ENCODE measurements at regions not wholly inside any gene's neighbourhood (a gene's known extent, or its start where the extent isn't known, plus 50 kb on each side); places are given as distances from the start of the nearest gene placed in this dataset.
A peak's percentile ranks its signal among the peaks of the same experiment; 100 is the strongest.

DNA sequence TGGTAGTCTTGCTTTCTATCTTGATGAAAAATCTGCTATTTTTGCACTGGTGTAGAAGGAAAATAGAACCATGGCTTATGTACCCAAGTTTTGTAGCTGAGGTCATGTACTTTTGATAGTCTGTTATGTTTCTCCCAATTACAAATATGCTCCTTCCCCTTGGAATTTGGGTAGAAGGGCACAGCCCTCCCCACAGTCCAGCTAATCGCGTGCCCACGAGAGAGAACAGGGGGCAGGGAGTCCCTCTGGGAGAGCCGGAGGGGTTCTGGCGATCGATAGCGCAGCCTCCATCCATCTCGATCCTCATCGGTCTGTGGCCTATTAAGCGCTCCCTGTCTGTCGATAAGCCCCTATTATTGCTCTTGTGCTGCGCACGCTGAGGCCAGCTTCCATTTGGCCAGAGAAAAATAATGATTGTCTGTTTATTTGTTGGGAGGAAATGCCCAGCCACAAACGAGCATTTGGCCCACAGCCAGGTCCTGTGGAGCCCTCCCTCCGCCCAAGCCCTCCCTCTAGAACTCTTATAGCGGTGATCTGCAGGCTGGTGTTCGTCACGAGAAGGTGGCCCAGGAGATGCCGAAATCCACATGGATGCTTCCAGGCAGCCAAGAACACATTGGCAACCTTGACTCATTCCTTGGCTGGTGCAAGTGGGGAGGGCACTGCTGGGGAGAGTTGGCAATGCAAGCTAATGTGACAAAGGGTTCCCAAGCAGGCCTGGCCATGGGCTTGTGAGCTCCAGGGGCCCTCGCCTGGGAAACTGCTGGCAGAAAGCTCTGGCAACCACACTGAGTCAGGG, 134.7 kb upstream of the TNR start:
- TF ChIP-seq, protein P1, sequence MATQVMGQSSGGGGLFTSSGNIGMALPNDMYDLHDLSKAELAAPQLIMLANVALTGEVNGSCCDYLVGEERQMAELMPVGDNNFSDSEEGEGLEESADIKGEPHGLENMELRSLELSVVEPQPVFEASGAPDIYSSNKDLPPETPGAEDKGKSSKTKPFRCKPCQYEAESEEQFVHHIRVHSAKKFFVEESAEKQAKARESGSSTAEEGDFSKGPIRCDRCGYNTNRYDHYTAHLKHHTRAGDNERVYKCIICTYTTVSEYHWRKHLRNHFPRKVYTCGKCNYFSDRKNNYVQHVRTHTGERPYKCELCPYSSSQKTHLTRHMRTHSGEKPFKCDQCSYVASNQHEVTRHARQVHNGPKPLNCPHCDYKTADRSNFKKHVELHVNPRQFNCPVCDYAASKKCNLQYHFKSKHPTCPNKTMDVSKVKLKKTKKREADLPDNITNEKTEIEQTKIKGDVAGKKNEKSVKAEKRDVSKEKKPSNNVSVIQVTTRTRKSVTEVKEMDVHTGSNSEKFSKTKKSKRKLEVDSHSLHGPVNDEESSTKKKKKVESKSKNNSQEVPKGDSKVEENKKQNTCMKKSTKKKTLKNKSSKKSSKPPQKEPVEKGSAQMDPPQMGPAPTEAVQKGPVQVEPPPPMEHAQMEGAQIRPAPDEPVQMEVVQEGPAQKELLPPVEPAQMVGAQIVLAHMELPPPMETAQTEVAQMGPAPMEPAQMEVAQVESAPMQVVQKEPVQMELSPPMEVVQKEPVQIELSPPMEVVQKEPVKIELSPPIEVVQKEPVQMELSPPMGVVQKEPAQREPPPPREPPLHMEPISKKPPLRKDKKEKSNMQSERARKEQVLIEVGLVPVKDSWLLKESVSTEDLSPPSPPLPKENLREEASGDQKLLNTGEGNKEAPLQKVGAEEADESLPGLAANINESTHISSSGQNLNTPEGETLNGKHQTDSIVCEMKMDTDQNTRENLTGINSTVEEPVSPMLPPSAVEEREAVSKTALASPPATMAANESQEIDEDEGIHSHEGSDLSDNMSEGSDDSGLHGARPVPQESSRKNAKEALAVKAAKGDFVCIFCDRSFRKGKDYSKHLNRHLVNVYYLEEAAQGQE (IDR thresholded peaks at IDR 0.05; ENCODE audit: low read depth): no peak
- TF ChIP-seq NFIC (IDR thresholded peaks at IDR 0.05): 0 out of 2 replicates have a peak, but pooled peaks have one; percentile 5
- TF ChIP-seq, protein P2, sequence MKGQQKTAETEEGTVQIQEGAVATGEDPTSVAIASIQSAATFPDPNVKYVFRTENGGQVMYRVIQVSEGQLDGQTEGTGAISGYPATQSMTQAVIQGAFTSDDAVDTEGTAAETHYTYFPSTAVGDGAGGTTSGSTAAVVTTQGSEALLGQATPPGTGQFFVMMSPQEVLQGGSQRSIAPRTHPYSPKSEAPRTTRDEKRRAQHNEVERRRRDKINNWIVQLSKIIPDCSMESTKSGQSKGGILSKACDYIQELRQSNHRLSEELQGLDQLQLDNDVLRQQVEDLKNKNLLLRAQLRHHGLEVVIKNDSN (IDR thresholded peaks at IDR 0.05): no peak

DNA sequence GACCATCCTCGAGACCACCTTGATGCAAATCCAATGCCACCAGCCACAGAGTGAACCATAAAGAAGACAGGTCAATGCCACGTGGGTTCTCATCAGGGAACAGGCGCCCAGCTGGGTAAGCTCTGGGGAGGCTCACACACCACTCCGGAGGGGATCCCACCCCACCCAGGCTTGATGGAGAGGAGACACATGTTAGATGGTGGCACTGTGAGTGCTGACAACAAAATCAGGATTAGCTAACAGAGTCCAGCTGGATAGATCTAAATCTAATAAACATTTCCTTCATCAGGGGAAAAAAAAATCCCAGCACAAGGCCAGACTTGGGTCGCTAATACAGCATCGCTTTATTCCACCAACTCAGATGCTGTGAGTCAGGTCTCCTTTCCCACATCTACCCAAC, 132.2 kb upstream of the TNR start:
- TF ChIP-seq YY1 (IDR thresholded peaks at IDR 0.05; ENCODE audit: low read depth): no peak
- TF ChIP-seq, protein P1 (IDR thresholded peaks at IDR 0.05; ENCODE audit: low read depth): no peak
- TF ChIP-seq, protein P2 (IDR thresholded peaks at IDR 0.05): no peak
- no peak for TF ChIP-seq TAF1 (IDR thresholded peaks at IDR 0.05; ENCODE audit: low read depth)
- no peak for TF ChIP-seq CEBPB (IDR thresholded peaks at IDR 0.05)
- no peak for TF ChIP-seq FOXM1 (IDR thresholded peaks at IDR 0.05; ENCODE audit: borderline replicate concordance, low read depth)

DNA sequence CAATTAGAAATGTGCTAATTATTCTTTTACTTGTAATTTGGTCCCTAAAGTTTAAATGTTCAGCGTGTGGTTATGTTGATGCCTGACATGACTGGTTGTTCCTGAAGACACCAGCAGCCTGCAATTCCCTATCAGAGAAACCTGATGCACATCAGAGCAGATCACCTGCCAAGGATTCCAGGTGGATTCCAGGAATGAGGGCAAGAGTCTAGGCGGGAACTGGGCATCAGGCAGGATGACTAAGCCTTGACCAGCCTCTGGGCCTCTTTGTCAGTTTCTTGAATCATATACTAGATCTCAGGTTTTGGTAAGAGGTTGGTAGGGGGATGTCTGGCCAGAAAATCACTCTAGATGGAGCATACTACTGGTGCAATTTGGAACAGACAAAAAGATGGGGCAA, 130.7 kb upstream of the TNR start:
- no peak for TF ChIP-seq CREB1 (IDR thresholded peaks at IDR 0.05; ENCODE audit: low read depth)
- TF ChIP-seq, protein P2 (IDR thresholded peaks at IDR 0.05): no peak
- no peak for TF ChIP-seq EP300 (IDR thresholded peaks at IDR 0.05; ENCODE audit: borderline replicate concordance)
- no peak for TF ChIP-seq EGR1 (IDR thresholded peaks at IDR 0.05)
- TF ChIP-seq YY1 (IDR thresholded peaks at IDR 0.05; ENCODE audit: low read depth): no peak
- no peak for TF ChIP-seq TCF12 (IDR thresholded peaks at IDR 0.05; ENCODE audit: low read depth)
- no peak for TF ChIP-seq FOXM1 (IDR thresholded peaks at IDR 0.05; ENCODE audit: borderline replicate concordance, low read depth)
- TF ChIP-seq, protein P3, sequence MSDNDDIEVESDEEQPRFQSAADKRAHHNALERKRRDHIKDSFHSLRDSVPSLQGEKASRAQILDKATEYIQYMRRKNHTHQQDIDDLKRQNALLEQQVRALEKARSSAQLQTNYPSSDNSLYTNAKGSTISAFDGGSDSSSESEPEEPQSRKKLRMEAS (IDR thresholded peaks at IDR 0.05): no peak

DNA sequence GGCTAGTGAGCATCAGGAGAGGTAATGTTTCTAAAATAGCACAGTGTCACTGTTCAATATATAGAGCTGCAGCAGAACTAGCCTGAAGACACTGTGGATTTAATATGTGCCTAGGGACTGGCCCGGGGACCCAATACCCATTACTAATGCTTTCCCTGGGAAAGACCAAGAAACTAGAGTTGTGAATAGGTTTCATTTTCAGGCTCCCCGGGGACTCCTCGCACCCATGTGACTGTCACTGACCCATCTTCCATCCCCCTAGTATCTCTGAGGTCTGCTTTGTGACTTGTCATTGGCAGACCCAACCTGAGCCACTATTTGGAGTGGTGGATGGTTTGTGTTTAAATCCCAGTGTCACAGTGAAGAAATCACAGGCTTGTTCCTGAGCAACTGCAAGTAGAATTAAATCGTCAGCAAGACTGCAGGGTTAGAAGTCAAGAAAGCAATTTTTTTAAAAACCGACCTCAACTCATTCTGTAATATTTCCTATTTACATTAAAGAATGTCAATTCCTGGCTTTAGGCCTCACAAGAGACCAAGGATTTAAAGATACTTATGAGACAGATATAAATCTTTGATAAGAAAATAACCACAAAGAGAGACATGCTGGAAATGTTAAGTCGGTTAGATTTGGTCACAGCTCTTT, 130.0 kb upstream of the TNR start:
- TF ChIP-seq CREB1 (IDR thresholded peaks at IDR 0.05; ENCODE audit: low read depth) (no peak), ZBTB7A (IDR thresholded peaks at IDR 0.05; ENCODE audit: low read depth) (no peak), EGR1 (IDR thresholded peaks at IDR 0.05) (no peak), TCF12 (IDR thresholded peaks at IDR 0.05; ENCODE audit: low read depth) (no peak), RAD21 (IDR thresholded peaks at IDR 0.05; ENCODE audit: low read depth) (no peak), NFIC (IDR thresholded peaks at IDR 0.05) (no peak)
- TF ChIP-seq, protein P1 (IDR thresholded peaks at IDR 0.05; ENCODE audit: low read depth): no peak

DNA sequence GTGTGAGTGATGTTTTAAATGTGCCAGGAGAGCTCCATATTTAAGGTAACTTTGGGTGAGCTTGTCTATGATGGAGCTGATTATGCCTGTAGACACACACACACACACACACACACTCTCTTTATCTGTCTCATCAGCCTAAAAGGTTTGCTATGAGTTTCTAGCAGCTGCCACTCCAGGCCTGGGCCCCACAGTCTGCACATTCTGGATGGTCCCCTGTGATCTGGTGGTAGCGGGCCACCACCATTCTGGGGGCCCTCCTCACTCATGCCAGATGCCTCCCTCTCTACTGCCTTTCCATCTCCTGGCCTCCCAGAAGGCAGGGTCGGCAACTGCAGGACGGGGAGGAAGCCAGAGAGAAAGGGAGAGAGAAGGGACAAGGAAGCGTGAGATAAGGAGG, 129.2 kb upstream of the TNR start:
- TF ChIP-seq, protein P2 (IDR thresholded peaks at IDR 0.05): no peak
- TF ChIP-seq TEAD4 (IDR thresholded peaks at IDR 0.05): no peak
- TF ChIP-seq FOXM1 (IDR thresholded peaks at IDR 0.05; ENCODE audit: borderline replicate concordance, low read depth): no peak
- TF ChIP-seq EGR1 (IDR thresholded peaks at IDR 0.05): no peak
- TF ChIP-seq CREB1 (IDR thresholded peaks at IDR 0.05; ENCODE audit: low read depth): no peak
- TF ChIP-seq ZBTB7A (IDR thresholded peaks at IDR 0.05; ENCODE audit: low read depth): no peak
- no peak for TF ChIP-seq EP300 (IDR thresholded peaks at IDR 0.05; ENCODE audit: borderline replicate concordance)
- TF ChIP-seq RAD21 (IDR thresholded peaks at IDR 0.05; ENCODE audit: low read depth): no peak
- TF ChIP-seq NFIC (IDR thresholded peaks at IDR 0.05): no peak
- TF ChIP-seq, protein P1 (IDR thresholded peaks at IDR 0.05; ENCODE audit: low read depth): no peak
- TF ChIP-seq TCF12 (IDR thresholded peaks at IDR 0.05; ENCODE audit: low read depth): no peak
- no peak for TF ChIP-seq TAF1 (IDR thresholded peaks at IDR 0.05; ENCODE audit: low read depth)
- TF ChIP-seq, protein P3 (IDR thresholded peaks at IDR 0.05): no peak
- no peak for TF ChIP-seq CEBPB (IDR thresholded peaks at IDR 0.05)
- TF ChIP-seq YY1 (IDR thresholded peaks at IDR 0.05; ENCODE audit: low read depth): no peak

All from Ishikawa (cell line).